ENCODE measurements at regions not wholly inside any gene's neighbourhood (a gene's known extent, or its start where the extent isn't known, plus 50 kb on each side); places are given as distances from the start of the nearest gene placed in this dataset.

DNA sequence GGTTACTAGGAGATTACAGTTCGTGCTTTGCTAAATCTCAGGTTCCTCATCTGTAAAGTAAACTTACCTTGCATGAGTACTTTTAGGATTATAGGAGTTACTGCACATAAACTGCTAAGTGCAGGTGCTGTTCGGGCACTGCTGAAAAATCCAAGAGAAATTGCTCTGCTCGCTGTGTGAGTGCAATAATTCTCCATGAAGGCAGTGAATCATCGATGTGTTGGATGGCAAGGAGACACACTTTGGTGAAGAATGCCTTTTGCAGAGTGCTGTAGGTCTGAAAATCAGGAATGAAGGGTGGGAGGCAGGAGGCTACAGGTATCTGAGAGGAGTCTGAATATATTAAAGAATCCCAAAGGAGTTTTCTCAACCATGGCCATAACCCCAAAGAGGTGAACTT lies 113.0 kb downstream of the CHIC2 start:
- TF ChIP-seq CTCF (conservative IDR thresholded peaks at IDR 0.05 in 1 of 2, IDR thresholded peaks at IDR 0.05 in 1 of 2; ENCODE audit: low read depth in 1 of 2, low read length in 2 of 2) (no peak), EZH2 (IDR thresholded peaks at IDR 0.05; ENCODE audit: low read length, missing control alignments) (no peak)
